GM21447 (cell line): ENCODE measurements at regions not wholly inside any gene's neighbourhood (a gene's known extent, or its start where the extent isn't known, plus 50 kb on each side); places are given as distances from the start of the nearest gene placed in this dataset.

Experiments
- ATAC-seq: cut with Tn5 transposase; IDR thresholded peaks from one replicate; pipeline ENCODE4 v1.9.1; 2021; ENCODE audit not compliant: unreplicated experiment

DNA sequence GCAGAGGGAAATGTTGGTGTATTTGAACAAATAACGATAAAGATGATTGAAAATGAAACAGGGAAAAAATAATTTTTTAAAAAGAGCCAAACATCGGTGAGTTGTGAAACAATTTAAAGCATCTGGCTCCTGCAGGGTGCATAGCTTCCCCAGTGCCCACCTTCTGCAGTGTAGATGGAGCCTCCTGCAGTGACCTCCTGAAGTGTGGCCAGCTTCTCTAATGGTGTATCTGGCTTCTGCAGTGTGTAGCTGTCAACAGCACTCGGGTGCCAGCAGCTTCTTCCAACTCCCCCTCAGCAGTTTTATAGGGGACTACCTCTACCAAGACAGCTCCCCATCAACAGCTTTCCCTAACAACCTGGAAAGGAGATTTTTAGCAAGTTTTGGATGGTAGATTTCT, 279.4 kb upstream of the SEMA6A start:
- ATAC-seq: no peak

- ATAC-seq: no peak
Observed at GRCh38 chr5:116848954-116849581, 274.4 kb upstream of the SEMA6A start.

- no peak for ATAC-seq
Observed at GRCh38 chr5:116847960-116848359, 273.3 kb upstream of the SEMA6A start.

- no peak for ATAC-seq
Observed at GRCh38 chr5:116844015-116844414, 269.4 kb upstream of the SEMA6A start.

GRCh38 chr5:116842514-116842961, 267.9 kb upstream of the SEMA6A start:
- no peak for ATAC-seq

GRCh38 chr5:116841734-116842133, 267.1 kb upstream of the SEMA6A start:
- ATAC-seq: no peak

DNA sequence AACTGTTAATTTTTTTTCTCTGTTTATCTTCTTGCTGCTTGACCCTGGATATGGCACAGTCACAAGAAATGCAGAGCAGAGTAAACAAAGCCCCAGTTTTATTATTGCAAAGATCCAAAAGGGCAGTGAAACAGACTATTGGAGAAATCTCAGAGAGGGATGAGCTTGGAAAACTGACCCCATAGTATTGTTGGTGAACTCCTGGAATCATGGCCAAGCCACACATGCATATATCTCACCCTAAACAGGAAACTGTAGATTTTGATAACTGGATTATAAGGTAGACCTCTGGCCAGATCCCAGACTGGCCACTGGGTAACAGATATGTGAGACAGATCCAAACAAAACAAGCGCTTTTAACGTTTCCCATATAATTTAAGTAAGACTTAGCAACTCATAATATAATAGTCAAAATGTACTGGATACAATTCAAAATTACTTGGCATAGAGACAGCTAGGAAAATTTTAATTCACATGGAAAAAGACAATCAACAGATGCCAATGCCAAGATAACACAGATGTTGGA, 263.5 kb upstream of the SEMA6A start:
- no peak for ATAC-seq

- ATAC-seq: no peak
Observed at GRCh38 chr5:116834796-116835515, 260.3 kb upstream of the SEMA6A start.

GRCh38 chr5:116830079-116830478, 255.5 kb upstream of the SEMA6A start:
- no peak for ATAC-seq

DNA sequence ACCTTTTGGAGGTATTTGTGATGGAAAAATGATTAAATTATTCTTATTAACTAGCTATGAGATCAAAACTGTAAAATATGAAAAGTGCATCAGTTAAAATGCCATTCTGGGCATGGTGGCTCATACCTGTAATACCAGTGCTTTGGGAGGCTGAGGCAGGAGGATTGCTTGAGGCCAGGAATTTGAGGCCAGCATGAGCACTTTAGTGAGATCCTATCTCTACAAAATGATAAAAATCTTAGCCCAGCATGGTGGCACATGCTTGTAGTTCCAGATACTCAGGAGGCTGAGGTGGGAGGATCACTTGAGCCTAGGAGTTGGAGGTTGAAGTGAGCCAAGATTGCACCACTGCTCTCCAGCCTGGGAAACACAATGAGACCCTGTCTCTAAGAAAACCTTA, 252.5 kb upstream of the SEMA6A start:
- ATAC-seq: no peak

DNA sequence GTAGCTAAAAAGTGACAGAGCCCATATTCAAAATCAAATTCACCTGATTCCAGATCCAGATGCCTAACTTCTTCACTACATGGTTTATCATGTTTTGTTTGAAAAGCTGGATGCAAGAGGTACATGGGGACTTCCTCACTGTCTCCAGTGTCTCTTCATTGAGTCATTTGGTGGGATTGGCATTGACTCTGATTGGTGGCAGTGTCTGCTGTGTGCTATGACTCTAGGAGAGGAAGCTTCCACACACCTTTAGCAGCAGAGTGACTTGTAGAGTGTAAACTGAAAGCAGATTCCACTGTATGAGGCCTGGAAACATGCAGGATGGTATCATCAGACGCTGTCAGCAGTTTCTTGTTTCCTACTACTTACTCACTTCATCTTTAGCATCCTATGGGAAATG, 250.9 kb upstream of the SEMA6A start:
- no peak for ATAC-seq

DNA sequence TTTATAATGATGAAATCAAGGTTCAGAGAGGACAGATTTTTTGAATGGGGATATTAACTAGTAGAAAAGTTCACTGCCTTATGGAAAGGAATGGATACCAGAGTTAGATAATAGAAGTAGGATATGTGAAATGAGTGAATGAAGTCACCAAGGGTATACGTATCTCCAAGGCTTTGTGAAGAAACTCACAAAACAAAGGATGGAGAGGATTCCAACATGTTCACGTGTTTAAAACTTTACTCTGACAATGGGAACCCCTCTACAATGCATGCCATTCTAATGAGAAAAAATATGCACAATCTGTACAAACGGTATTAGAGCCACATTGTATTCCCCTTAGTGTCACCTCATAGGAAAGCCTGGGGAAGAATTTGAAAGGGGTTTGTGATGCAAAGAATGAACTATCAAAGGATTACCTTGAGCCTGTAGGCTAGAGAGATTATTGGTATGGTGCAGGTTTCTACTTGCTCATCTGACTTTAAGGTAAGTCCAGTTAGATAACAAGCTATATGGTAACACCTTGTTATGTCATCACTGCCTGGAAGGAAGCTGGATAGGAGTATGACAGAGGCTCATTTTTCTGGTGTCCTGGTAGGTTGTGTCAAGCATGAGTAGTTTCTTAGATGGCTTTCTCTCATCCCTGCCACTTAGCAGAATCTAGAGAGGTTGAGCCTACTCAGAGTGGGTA, 250.3 kb upstream of the SEMA6A start:
- no peak for ATAC-seq

GRCh38 chr5:116814626-116815385, 240.2 kb upstream of the SEMA6A start:
- no peak for ATAC-seq

DNA sequence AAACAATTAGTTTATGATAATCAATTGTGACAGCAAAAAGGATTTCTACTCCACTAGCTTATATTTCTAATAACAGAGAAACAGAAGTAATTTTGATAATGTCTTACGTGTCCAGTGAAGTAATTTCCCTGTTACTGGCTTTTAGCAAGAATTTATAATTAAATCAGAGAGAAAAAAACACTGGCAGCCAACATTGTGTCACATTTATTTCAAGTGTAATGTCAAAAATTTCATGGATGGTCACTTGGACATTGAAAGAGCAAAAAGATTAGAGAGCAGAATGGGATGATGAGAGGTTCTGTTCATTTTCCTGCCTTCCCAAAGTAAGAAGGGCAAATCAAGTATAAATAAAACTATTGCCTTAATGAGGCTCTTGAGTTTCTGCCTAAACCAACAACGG, 239.3 kb upstream of the SEMA6A start:
- ATAC-seq: no peak

- ATAC-seq: no peak
Observed at GRCh38 chr5:116813356-116813755, 238.7 kb upstream of the SEMA6A start.

GRCh38 chr5:116810951-116811350, 236.3 kb upstream of the SEMA6A start:
- ATAC-seq: no peak

GRCh38 chr5:116806836-116807235, 232.2 kb upstream of the SEMA6A start:
- ATAC-seq: no peak

DNA sequence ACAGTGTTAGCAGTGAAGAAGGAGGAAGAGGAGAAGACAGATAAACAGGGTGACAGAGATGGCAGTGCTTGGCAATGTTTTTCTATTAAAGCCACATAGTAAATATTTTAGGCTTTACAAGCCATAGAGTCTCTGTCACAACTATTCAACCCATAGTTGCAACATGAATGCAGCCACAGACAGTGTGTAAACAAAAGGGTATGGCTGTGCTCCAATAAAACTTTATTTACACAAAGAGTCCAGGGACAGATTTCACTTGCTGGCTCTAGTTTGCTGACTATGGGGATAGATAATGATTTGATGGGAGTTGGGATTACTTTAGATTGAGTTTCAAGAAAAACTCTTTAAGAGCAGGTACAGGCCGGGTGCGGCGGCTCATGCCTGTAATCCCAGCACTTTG, 224.8 kb upstream of the SEMA6A start:
- ATAC-seq: no peak

- ATAC-seq: no peak
Observed at GRCh38 chr5:116795189-116795588, 220.6 kb upstream of the SEMA6A start.

DNA sequence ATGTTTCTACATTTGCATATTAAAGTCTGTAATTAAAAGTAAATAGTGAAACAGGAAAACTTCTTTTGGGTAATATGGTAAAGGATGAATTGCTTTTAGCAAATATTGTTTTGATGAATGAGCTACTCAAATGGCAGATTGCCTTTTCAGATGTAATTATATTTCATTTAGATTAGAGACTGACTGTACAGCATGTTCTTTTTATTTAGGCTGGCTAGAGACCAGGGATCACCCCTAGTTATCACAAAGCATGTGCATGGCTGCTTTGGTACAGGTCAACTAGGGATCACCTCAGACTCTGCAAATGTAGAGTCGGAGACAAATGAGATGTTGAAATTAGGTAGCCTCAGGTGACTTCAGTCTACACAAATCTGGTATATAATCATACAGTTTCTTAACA, 214.9 kb upstream of the SEMA6A start:
- no peak for ATAC-seq

DNA sequence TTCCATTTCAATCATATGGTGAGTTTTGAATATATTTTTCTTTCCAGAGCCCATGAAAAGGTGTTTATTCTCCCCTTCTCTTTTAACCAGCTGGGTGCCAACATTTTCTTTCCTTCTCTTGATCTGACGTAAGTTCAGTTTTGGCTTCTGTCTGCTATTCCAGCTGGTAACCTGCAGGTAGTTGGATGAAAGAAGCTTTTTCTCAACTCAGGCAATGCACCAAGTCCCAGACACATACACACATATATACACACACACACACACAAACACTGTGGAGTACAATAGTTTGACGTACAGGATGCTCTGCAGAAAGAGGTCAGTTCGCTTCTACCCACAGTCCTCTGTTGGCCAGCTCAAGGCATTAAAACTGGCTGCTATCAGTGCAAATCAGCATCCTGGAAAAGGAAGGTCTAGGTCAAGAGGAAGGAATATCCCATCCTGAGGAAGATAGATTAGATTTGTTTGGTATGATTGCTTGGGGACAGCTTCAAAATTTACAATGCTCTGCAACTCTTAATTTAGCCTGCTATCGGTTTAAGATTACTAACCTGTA, 214.3 kb upstream of the SEMA6A start:
- no peak for ATAC-seq
